ENCODE measurements at regions not wholly inside any gene's neighbourhood (a gene's known extent, or its start where the extent isn't known, plus 50 kb on each side); places are given as distances from the start of the nearest gene placed in this dataset.

DNA sequence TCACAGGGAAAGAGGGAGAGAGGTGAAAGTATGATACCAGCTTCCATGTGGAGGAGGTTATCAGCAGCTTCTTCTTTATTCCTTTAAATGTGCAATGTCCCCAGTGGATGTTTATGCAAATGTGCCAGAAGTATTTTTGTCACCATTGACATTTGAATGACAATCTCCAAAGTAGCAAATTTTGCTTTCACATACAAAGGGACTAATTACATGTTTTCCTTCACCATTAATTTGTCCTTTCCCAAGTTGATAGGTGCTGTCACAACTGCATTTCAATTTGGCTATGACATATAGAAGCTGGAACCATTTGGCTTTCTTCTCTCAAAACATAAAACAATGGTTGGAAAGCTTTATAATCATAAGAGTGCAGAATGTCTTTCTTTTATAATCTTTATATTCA, 469.0 kb upstream of the NWD2 start:
- H3K27ac Mint-ChIP-seq, result no peak overlapping the region
- H3K36me3 Mint-ChIP-seq (ENCODE audit: low read depth), result no peaks in the 10 kb centered on the region
- peaks cover 14% of the 10 kb centered on the region for H3K4me1 Mint-ChIP-seq

GRCh38 chr4:36779601-36780000, 464.9 kb upstream of the NWD2 start:
- H3K27ac Mint-ChIP-seq, result no peak overlapping the region
- no peaks in the 10 kb centered on the region for H3K27me3 Mint-ChIP-seq (ENCODE audit: low read depth, poor library complexity)
- no peak overlapping the region for H3K4me3 Mint-ChIP-seq
- no peaks in the 10 kb centered on the region for H3K9me3 Mint-ChIP-seq
- H3K36me3 Mint-ChIP-seq (ENCODE audit: low read depth), result no peaks in the 10 kb centered on the region
- TF ChIP-seq, protein P1, sequence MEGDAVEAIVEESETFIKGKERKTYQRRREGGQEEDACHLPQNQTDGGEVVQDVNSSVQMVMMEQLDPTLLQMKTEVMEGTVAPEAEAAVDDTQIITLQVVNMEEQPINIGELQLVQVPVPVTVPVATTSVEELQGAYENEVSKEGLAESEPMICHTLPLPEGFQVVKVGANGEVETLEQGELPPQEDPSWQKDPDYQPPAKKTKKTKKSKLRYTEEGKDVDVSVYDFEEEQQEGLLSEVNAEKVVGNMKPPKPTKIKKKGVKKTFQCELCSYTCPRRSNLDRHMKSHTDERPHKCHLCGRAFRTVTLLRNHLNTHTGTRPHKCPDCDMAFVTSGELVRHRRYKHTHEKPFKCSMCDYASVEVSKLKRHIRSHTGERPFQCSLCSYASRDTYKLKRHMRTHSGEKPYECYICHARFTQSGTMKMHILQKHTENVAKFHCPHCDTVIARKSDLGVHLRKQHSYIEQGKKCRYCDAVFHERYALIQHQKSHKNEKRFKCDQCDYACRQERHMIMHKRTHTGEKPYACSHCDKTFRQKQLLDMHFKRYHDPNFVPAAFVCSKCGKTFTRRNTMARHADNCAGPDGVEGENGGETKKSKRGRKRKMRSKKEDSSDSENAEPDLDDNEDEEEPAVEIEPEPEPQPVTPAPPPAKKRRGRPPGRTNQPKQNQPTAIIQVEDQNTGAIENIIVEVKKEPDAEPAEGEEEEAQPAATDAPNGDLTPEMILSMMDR (IDR thresholded peaks at IDR 0.05), result no peak
- DNase-seq, result no peak
- no peaks in the 10 kb centered on the region for H3K4me1 Mint-ChIP-seq

More for the DNA sequence above, 469.0 kb upstream of the NWD2 start:
- TF ChIP-seq, protein P1 (IDR thresholded peaks at IDR 0.05), result no peak
- Mint-ChIP-seq H3K4me3 (no peak overlapping the region), H3K9me3 (no peaks in the 10 kb centered on the region), H3K27me3 (ENCODE audit: low read depth, poor library complexity) (no peaks in the 10 kb centered on the region)
- DNase-seq, result no peak

- H3K27ac Mint-ChIP-seq, result no peak overlapping the region
- no peak for DNase-seq
- no peaks in the 10 kb centered on the region for H3K27me3 Mint-ChIP-seq (ENCODE audit: low read depth, poor library complexity)
- no peaks in the 10 kb centered on the region for H3K36me3 Mint-ChIP-seq (ENCODE audit: low read depth)
- H3K4me3 Mint-ChIP-seq, result no peak overlapping the region
- H3K9me3 Mint-ChIP-seq, result no peaks in the 10 kb centered on the region
- H3K4me1 Mint-ChIP-seq, result no peaks in the 10 kb centered on the region
- TF ChIP-seq, protein P1 (IDR thresholded peaks at IDR 0.05), result no peak
These were observed 458.6 kb upstream of the NWD2 start for GRCh38 chr4:36785973-36786372.

DNA sequence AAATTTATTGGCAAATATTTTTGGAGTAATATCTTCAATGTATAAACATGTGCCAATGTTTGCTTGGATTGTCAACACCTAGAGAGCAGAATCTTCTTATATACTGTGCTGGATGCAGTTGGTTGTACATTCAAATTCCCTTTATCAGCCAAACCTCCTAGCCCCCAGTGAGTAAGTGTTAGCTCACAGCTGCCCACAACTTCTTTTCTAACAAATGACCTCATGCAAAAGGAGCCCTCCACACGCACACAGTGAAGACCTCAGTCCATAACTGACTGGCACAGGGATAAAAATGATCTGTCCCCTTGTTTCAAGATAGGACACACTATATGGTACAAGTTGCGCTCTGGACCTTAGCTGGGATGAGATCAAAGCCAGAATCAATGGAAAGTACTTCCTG, 458.0 kb upstream of the NWD2 start:
- DNase-seq, result no peak
- H3K27me3 Mint-ChIP-seq (ENCODE audit: low read depth, poor library complexity), result no peaks in the 10 kb centered on the region
- H3K36me3 Mint-ChIP-seq (ENCODE audit: low read depth), result no peaks in the 10 kb centered on the region
- no peaks in the 10 kb centered on the region for H3K4me1 Mint-ChIP-seq
- TF ChIP-seq, protein P1 (IDR thresholded peaks at IDR 0.05), result no peak
- H3K9me3 Mint-ChIP-seq, result no peaks in the 10 kb centered on the region
- H3K27ac Mint-ChIP-seq, result no peak overlapping the region
- H3K4me3 Mint-ChIP-seq, result no peak overlapping the region

DNA sequence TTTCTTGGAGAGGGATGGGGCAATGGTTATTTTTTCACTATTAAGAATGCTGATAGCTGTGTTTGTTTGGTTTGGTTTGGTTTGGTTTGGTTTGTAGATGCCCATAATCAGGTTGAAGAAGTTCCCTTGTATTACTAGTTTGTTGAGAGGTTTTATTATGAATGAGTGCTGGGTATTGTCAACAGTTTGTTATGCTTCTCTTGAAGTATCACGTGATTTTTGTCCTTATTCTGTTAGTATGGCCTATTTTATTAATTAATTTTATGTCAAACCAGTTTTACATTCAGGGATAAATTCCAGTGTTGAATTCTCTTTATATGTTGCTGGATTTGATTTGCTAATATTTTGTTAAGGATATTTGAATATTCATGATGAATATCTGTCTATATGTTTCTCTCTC, 449.8 kb upstream of the NWD2 start:
- no peak for DNase-seq
- Mint-ChIP-seq H3K9me3 (peaks cover 4% of the 10 kb centered on the region), H3K27me3 (ENCODE audit: low read depth, poor library complexity) (no peaks in the 10 kb centered on the region), H3K4me1 (no peaks in the 10 kb centered on the region), H3K36me3 (ENCODE audit: low read depth) (no peaks in the 10 kb centered on the region), H3K4me3 (no peak overlapping the region), H3K27ac (no peak overlapping the region)
- TF ChIP-seq, protein P1 (IDR thresholded peaks at IDR 0.05), result no peak

DNA sequence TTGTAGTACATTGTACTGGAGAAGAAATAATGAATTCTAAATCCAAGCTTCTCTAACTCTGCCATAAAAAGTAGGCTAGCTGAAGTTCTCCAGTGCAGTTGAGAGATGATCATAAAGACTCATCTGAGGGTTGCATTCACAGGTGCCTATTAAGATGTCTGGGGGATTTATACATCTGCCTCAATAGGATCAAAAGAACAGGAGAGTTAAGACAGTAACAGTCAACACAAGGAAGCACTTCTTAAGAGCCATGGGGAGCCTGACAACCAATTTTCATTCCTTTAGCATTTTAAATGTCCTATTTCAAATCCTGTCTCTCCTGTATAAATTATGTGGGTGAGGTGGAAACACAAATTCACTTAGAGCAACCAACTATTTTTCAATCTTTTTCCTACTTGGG, 432.4 kb upstream of the NWD2 start:
- no peaks in the 10 kb centered on the region for H3K4me1 Mint-ChIP-seq
- no peaks in the 10 kb centered on the region for H3K27me3 Mint-ChIP-seq (ENCODE audit: low read depth, poor library complexity)
- TF ChIP-seq, protein P1 (IDR thresholded peaks at IDR 0.05), result no peak
- no peak overlapping the region for H3K27ac Mint-ChIP-seq
- DNase-seq, result no peak
- H3K36me3 Mint-ChIP-seq (ENCODE audit: low read depth), result no peaks in the 10 kb centered on the region
- H3K9me3 Mint-ChIP-seq, result peaks cover 7% of the 10 kb centered on the region
- H3K4me3 Mint-ChIP-seq, result no peak overlapping the region
